Middle frontal gyrus (tissue), 1 donor: ENCODE measurements at regions not wholly inside any gene's neighbourhood (a gene's known extent, or its start where the extent isn't known, plus 50 kb on each side); places are given as distances from the start of the nearest gene placed in this dataset.

Experiments
- DNase-seq: peaks from one replicate; pipeline ENCODE4 v3.0.0-alpha.2; 2015; ENCODE audit warnings: low spot score; ENCODE audit errors: extremely low spot score

- no peak for DNase-seq
Observed at GRCh38 chr1:56156971-56157876, 422.1 kb downstream of the PLPP3 start.

GRCh38 chr1:56153276-56153675 lies 426.1 kb downstream of the PLPP3 start:
- DNase-seq, result no peak

GRCh38 chr1:56152635-56153034 lies 426.7 kb downstream of the PLPP3 start:
- no peak for DNase-seq

GRCh38 chr1:56151402-56151801 lies 428.0 kb downstream of the PLPP3 start:
- DNase-seq, result no peak

- no peak for DNase-seq
Observed at GRCh38 chr1:56150441-56151215, 428.7 kb downstream of the PLPP3 start.

GRCh38 chr1:56149761-56150160 lies 429.6 kb downstream of the PLPP3 start:
- no peak for DNase-seq

- DNase-seq, result no peak
Observed at GRCh38 chr1:56148326-56149193, 430.8 kb downstream of the PLPP3 start.

GRCh38 chr1:56147459-56147858 lies 431.9 kb downstream of the PLPP3 start:
- DNase-seq, result no peak

GRCh38 chr1:56147034-56147433 lies 432.3 kb downstream of the PLPP3 start:
- DNase-seq, result no peak

GRCh38 chr1:56146449-56146848 lies 432.9 kb downstream of the PLPP3 start:
- no peak for DNase-seq

- DNase-seq, result no peak
Observed at GRCh38 chr1:56145581-56145980, 433.8 kb downstream of the PLPP3 start.

- DNase-seq, result no peak
Observed at GRCh38 chr1:56142301-56142700, 437.1 kb downstream of the PLPP3 start.

- DNase-seq, result no peak
Observed at GRCh38 chr1:56139836-56140235, 439.5 kb downstream of the PLPP3 start.

GRCh38 chr1:56137521-56138505 lies 441.6 kb downstream of the PLPP3 start:
- DNase-seq, result no peak

GRCh38 chr1:56137090-56137489 lies 442.3 kb downstream of the PLPP3 start:
- no peak for DNase-seq

- no peak for DNase-seq
Observed at GRCh38 chr1:56135864-56136147, 443.6 kb downstream of the PLPP3 start.

- no peak for DNase-seq
Observed at GRCh38 chr1:56135069-56135863, 444.1 kb downstream of the PLPP3 start.

- no peak for DNase-seq
Observed at GRCh38 chr1:56133522-56134472, 445.6 kb downstream of the PLPP3 start.

- no peak for DNase-seq
Observed at GRCh38 chr1:56132520-56132919, 446.8 kb downstream of the PLPP3 start.
